Erythroblast (primary cell): ENCODE measurements at regions not wholly inside any gene's neighbourhood (a gene's known extent, or its start where the extent isn't known, plus 50 kb on each side); places are given as distances from the start of the nearest gene placed in this dataset.

ENCODE experiments used
- GATA1 ChIP-seq: IDR thresholded peaks from 2 replicates; pipeline ENCODE4 v1.6.1; 2011; ENCODE audit warnings: low read depth, mild to moderate bottlenecking, control low read depth, low read length, moderate library complexity
- POLR2A ChIP-seq: IDR thresholded peaks from 2 replicates; pipeline ENCODE4 v1.6.1; 2011; ENCODE audit warnings: mild to moderate bottlenecking, low read length

DNA sequence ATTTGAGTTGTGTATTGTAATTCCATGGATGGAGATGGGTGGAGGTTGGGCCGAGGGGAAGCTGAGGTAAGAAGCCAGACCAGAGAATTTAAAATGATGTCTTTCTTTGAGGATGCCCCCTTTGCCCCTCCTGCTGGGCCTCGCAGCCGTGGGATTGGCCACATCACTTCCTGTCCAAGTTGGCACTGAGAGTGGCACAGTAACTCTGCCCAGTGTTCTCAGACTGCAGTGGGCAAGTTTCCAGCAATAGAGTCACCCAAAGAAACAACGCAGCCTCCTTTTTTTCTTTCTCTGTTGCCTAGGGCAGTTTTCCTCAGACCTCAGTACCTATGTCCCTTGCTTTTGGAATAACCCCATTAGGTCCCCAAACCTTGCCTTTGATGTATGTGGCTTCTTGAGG is 306.6 kb upstream of the DMRT1 start:
- no peak for TF ChIP-seq POLR2A
- TF ChIP-seq GATA1, result no peak
